HG03457 (cell line): ENCODE measurements at regions not wholly inside any gene's neighbourhood (a gene's known extent, or its start where the extent isn't known, plus 50 kb on each side); places are given as distances from the start of the nearest gene placed in this dataset.
"Not testable (repeated sequence)": the region's sequence is repeated elsewhere in the genome, so short reads cannot be mapped to it uniquely, and the experiment has no call there.

ENCODE experiments used
- ATAC-seq: cut with Tn5 transposase; IDR thresholded peaks from one replicate; pipeline ENCODE4 v1.9.1; 2021; ENCODE audit warnings: moderate number of reproducible peaks; ENCODE audit not compliant: unreplicated experiment

DNA sequence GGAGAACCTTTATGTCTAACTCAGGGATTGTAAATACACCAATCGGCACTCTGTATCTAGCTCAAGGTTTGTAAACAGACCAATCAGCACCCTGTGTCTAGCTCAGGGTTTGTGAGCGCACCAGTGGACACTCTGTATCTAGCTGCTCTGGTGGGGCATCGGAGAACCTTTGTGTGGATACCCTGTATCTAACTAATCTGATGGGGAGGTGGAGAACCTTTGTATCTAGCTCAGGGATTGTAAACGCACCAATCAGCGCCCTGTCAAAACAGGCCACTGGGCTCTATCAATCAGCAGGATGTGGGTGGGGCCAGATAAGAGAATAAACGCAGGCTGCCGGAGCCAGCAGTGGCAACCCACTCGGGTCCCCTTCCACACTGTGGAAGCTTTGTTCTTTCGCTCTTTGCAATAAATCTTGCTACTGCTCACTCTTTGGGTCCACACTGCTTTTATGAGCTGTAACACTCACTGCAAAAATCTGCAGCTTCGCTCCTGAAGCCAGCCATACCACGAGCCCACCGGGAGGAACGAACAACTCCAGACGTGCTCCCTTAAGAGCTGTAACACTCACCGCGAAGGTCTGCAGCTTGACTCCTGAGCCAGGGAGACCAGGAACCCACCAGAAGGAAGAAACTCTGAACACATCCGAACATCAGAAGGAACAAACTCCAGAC is 1673.2 kb upstream of the B3GALT2 start:
- not testable (repeated sequence) for ATAC-seq

DNA sequence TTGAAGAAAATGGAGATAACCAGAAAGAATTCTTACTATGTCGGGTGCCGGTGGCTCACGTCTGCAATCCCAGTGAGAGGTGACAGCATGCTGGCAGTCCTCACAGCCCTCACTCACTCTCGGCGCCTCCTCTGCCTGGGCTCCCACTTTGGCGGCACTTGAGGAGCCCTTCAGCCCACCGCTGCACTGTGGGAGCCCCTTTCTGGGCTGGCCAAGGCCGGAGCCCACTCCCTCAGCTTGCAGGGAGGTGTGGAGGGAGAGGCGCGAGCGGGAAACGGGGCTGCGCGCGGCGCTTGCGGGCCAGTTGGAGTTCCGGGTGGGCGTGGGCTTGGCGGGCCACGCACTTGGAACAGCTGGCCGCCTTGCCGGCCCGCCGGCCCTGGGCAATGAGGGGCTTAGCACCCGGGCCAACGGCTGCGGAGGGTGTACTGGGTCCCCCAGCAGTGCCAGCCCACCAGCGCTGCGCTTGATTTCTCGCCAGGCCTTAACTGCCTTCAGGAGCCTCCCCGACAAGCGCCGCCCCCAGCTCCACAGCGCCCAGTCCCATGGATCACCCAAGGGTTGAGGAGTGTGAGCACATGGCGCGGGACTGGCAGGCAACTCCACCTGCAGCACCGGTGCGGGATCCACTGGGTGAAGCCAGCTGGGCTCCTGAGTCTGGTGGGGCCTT is 1672.5 kb upstream of the B3GALT2 start:
- ATAC-seq, result not testable (repeated sequence)

GRCh38 chr1:194857413-194857812 is 1671.0 kb upstream of the B3GALT2 start:
- ATAC-seq, result no peak

- ATAC-seq, result no peak
Measured at GRCh38 chr1:194848846-194849245, 1662.4 kb upstream of the B3GALT2 start.

- ATAC-seq, result peak; percentile 80
Measured at GRCh38 chr1:194846488-194846887, 1660.1 kb upstream of the B3GALT2 start.

- ATAC-seq, result no peak
Measured at GRCh38 chr1:194843077-194843476, 1656.7 kb upstream of the B3GALT2 start.

DNA sequence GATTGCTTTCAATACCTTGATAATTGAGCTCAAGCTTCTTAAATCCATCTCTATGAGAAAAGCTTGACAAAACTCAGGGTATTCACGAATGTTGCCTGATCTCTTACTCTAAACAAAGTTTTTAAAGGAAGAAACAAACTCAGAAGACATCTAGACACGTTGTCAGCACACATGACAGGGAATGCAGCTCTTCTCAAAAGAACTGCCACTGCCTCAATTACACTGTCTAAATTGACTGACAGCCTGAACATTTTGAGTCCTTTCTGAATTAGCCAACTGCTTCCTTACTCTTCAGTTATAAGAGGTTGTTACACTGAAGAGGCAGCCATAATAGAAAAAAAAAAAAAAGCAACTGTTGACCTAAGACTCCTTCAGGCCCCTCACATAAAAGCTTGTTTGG is 1646.7 kb upstream of the B3GALT2 start:
- no peak for ATAC-seq

DNA sequence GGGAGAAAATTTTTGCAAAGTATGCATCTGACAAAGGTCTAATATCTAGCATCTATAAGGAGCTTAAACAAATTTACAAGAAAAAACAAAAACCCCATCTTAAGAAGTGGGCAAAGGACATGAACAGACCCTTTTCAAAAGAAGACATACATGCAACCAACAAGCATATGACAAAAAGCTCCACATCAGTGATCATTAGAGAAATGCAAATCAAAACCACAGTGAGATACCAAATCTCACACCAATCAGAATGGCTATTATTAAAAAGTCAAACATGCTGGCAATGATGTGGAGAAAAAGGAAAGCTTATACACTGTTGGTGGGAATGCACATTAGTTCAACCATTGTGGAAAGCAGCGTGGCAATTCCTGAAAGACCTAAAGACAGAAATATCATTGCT is 1645.2 kb upstream of the B3GALT2 start:
- not testable (repeated sequence) for ATAC-seq

GRCh38 chr1:194830387-194830786 is 1644.0 kb upstream of the B3GALT2 start:
- peak; percentile 53 for ATAC-seq

GRCh38 chr1:194829492-194829891 is 1643.1 kb upstream of the B3GALT2 start:
- ATAC-seq, result no peak

DNA sequence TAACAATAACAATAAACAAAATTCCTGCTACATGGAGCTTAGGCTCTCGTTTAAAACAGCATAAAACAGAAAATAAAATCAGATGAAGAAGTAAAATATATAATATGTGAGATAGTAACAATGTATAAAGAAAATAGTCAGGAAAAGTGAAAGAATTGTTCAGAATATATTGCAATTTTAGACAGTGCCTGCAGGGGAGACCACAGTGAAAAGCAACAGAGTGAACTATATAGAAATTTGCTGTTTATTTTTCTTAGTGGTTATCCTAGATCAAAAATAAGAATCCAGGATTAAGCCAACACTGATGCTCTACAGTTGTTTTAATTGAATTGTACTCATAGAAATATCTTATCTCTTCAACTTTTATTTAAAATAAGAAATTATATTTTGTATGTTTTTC is 1639.0 kb upstream of the B3GALT2 start:
- no peak for ATAC-seq

GRCh38 chr1:194821091-194821490 is 1634.7 kb upstream of the B3GALT2 start:
- ATAC-seq, result no peak

DNA sequence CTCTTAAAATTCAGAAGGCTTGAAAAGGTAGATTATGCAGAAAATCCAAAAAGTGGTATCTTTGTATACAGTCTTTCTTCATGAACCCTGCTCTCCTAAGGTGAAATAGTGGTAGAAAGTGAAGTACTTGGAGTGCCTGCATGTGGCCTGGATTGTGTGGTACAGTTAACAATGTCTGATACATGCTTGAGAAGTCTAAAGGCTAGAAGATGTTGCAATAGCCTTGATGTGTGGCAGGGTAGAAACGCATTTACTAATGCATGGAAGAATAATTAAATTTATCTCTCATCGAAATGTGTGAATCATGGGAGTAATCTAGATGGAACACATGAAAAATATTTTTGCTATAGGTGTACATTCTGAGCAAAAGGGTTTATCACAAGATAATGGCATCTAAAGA is 1632.3 kb upstream of the B3GALT2 start:
- no peak for ATAC-seq

DNA sequence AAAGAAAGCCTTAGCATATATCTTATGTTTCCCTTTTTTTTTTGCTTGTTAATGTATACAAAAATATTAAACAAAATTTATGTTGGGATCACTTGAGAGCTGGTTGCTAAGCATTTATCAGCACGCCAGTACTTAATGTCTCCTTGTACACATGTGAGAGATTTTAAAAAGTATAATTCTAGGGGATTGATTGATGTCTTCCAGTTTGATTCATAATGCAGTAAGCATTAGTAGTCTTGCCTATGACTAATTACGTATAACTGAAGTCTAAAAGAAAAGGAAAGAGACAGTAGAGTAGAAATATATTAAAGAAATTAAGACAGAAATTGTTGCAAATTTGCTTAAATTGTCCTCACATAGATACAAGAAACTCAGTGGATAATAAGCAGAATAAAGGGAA is 1630.4 kb upstream of the B3GALT2 start:
- no peak for ATAC-seq

DNA sequence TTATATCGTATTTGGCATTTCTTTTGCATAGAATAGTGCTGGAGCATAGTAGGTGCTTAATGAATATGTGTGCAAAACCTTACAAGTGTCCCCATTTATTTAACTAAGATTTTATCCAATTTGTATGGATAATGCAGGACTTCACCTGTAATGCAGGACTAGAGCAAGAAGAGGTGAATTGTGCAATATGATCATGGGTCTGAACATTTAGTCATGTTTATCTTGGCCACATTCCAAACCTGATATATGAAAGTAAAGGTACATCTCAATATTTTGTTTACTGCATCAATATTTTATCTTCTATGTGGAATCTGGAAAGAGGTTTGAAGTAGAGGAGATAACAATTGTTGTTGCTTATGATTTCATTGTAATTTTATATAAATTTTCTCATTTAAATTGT is 1626.7 kb upstream of the B3GALT2 start:
- no peak for ATAC-seq

- no peak for ATAC-seq
Measured at GRCh38 chr1:194809665-194810064, 1623.3 kb upstream of the B3GALT2 start.

- no peak for ATAC-seq
Measured at GRCh38 chr1:194809215-194809614, 1622.8 kb upstream of the B3GALT2 start.

- no peak for ATAC-seq
Measured at GRCh38 chr1:194807530-194808220, 1621.3 kb upstream of the B3GALT2 start.

DNA sequence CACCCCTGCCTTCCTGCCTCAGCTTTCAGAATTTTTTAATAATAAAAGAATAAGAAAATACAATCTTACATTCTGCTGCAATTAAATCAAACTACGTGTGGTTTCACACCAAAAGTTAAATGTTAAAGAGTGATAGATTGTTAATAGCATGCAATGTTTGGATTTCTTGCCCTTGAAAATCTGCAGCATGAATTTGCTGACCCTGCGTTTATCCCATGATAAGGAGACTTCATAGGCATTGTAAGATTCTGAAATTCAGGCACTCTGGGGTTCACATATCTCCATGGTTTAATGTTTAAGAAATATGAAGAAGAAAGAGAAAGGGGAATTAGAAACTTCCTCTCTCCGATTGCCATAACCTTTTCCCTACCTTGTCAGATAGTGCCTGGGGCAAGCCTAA is 1616.2 kb upstream of the B3GALT2 start:
- no peak for ATAC-seq

- peak; percentile 61 for ATAC-seq
Measured at GRCh38 chr1:194795917-194796593, 1609.6 kb upstream of the B3GALT2 start.

DNA sequence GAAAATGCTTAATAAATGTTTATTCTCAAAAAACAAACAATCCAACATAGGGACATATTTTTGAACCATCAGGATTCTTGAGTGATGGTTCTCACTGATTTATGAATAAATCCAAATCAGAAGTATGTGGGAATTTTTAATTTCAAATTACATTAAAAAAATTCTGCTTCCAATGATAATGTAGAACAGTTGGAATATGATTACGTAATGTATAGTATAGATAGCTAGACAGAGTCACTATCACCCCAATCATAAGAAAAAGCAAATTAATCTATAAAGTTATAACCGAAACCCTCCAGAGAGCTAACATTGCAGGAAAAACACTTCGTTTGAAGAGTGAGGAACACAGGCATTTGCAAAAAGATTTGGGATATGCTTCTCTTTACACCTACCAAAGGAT is 1600.6 kb upstream of the B3GALT2 start:
- ATAC-seq, result no peak

- no peak for ATAC-seq
Measured at GRCh38 chr1:194786027-194786426, 1599.6 kb upstream of the B3GALT2 start.
